Skeletal muscle cell (primary cell): ENCODE measurements at regions not wholly inside any gene's neighbourhood (a gene's known extent, or its start where the extent isn't known, plus 50 kb on each side); places are given as distances from the start of the nearest gene placed in this dataset.

ENCODE experiments used
- DNase-seq: peaks from one replicate; pipeline ENCODE4 v3.0.0-alpha.2; 2010; ENCODE audit warnings: low read depth
- H3K4me3 ChIP-seq: 2 replicates; pipeline ENCODE4 v1.5.1; 2011; ENCODE audit warnings: low read depth, mild to moderate bottlenecking, control low read depth, low read length, moderate library complexity

GRCh38 chr1:87191646-87192045 is 137.0 kb upstream of the LMO4 start:
- no peak for DNase-seq
- H3K4me3 ChIP-seq = no peak overlapping the region

- no peak overlapping the region for H3K4me3 ChIP-seq
- no peak for DNase-seq
Measured at GRCh38 chr1:87194271-87194774, 134.4 kb upstream of the LMO4 start.

- H3K4me3 ChIP-seq = no peak overlapping the region
- DNase-seq = no peak
Measured at GRCh38 chr1:87194856-87195255, 133.8 kb upstream of the LMO4 start.

DNA sequence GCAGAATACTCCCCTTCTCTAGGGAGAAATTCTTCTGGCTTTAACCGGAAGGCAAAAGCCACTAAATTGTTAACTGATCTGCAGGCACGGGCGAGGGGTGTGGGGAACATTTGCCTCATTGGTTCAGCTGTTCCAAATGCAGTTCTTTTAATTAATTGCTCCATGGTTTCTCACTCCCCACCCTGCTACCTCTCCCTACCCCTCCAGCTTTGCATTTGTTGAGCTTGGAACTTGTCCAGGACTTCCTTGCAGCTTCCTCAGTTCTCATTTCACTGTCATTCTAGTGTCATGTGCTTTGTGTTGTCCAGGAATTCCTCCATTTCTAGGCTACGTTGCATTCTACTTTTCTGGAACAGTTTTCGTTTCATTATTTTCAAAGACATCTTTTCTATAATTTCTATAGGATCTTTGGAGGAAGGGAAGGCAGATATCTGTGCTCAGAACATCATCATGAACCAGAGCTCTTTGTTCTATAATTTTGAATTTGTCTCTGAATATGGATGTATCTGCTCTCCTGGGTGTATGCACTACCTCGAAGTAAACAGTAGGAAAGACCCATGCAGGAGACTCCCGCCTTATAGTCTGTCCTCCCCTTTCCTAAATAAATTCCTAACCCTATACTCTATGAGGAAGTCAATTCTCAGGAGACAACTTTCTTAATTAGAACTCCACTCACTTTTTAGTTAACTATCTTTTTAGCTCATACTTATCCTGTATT is 132.4 kb upstream of the LMO4 start:
- no peak overlapping the region for H3K4me3 ChIP-seq
- DNase-seq = peak; percentile 13

DNA sequence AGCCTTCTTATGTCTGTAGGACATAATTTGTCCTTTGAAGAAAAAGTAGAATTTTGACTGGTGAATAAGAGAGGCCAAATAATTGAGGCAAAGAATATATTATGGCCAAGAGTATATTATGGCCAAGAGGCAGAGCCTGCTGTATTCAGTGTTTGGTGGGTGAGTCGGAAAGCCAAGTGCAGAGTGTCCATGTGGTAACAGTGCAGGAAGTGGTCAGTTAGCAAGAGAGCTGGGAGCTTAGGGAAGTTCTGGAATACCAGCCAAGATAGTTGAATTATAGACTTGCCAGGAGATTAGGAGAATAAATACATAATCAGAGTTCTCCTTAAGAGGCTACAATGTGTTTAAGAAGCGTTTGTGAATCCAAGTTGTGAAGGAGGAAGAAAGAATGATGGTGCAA is 131.5 kb upstream of the LMO4 start:
- no peak overlapping the region for H3K4me3 ChIP-seq
- DNase-seq = peak; percentile 20

GRCh38 chr1:87197641-87198040 is 131.0 kb upstream of the LMO4 start:
- H3K4me3 ChIP-seq = no peak overlapping the region
- DNase-seq = no peak

GRCh38 chr1:87200875-87201638 is 127.6 kb upstream of the LMO4 start:
- DNase-seq = no peak
- no peak overlapping the region for H3K4me3 ChIP-seq

- no peak overlapping the region for H3K4me3 ChIP-seq
- DNase-seq = no peak
Measured at GRCh38 chr1:87201768-87202167, 126.9 kb upstream of the LMO4 start.

- H3K4me3 ChIP-seq = no peak overlapping the region
- DNase-seq = no peak
Measured at GRCh38 chr1:87202451-87202850, 126.2 kb upstream of the LMO4 start.

GRCh38 chr1:87202922-87203655 is 125.6 kb upstream of the LMO4 start:
- no peak for DNase-seq
- no peak overlapping the region for H3K4me3 ChIP-seq

DNA sequence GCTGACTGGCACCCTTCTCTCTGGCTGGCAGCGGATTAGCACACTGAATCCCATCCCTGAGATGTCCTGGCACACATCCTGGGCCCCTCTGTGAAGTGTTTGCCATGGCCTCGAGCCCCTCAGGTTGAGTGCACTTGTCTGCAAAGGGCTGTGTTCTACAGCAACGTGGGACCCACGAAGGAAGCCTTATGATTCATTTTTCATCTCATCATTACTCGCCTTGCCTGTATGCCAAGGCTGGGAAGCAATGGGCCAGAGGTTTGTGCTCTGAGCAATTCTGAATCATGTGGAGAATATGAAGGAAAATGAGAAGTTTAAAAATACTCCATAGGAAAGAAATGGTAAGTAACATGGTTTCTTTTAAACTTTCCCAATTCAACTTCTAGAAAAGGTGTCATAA is 124.8 kb upstream of the LMO4 start:
- H3K4me3 ChIP-seq = no peak overlapping the region
- peak; percentile 26 for DNase-seq

- no peak for DNase-seq
- H3K4me3 ChIP-seq = no peak overlapping the region
Measured at GRCh38 chr1:87204441-87204840, 124.2 kb upstream of the LMO4 start.

DNA sequence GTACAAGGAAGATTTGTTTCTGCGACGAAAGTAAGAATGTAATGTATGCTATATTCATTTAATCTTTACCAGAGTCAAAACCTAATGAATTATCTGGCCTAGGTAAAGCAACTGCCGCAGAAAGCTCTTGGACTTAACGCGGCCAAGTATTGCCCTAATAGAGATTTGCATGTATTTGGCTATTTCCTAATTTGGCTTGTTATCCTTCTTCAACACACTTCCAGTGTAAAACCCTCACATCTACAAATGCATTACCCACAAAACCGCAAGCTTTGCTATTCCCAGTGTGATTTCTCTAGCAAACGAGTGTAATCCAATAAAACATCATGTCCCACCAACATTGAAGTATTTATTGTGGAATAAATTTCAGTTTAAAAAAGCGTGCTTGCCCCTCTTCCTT is 123.8 kb upstream of the LMO4 start:
- H3K4me3 ChIP-seq = no peak overlapping the region
- no peak for DNase-seq

GRCh38 chr1:87206044-87206831 is 122.4 kb upstream of the LMO4 start:
- H3K4me3 ChIP-seq = no peak overlapping the region
- DNase-seq = no peak

GRCh38 chr1:87208080-87208479 is 120.6 kb upstream of the LMO4 start:
- no peak overlapping the region for H3K4me3 ChIP-seq
- DNase-seq = no peak

DNA sequence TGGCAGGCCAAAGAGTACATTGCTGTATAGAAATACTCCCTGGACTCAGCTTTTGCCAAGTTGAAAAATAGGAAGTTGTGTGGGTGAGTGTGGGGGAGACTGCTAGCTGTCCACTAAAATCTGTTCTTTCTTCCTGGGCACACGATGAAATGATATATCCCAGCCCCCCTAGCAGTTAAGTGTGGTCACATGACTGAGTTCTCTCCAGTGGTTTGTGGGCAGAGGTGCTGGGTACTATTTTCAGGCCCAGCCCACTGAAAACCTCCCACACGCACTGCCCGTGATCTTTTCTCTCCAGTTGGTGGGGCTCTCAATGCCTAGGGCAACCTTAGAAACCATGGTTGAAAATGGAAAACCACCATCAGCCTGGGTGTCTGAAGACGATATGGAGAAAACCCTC is 119.7 kb upstream of the LMO4 start:
- H3K4me3 ChIP-seq = no peak overlapping the region
- DNase-seq = no peak

DNA sequence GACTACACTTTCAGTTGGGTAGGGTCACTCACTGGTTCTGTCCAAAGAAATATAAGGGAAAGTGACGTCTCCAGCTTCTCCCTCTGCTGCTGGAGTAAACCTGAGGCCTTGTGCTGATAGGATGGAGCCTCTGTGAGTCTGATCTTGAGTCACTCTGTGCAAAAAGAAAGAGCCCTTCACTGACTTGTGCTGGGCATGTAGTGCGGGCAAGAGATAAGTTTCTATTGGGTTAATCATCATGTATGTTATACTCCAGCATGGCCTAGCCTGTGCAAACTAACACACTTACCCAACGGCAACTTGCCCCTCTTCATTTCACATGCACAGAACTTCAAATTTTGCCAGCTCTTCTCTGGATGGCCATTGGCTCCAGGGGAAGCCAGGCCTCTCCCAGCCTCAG is 118.5 kb upstream of the LMO4 start:
- DNase-seq = no peak
- H3K4me3 ChIP-seq = no peak overlapping the region

DNA sequence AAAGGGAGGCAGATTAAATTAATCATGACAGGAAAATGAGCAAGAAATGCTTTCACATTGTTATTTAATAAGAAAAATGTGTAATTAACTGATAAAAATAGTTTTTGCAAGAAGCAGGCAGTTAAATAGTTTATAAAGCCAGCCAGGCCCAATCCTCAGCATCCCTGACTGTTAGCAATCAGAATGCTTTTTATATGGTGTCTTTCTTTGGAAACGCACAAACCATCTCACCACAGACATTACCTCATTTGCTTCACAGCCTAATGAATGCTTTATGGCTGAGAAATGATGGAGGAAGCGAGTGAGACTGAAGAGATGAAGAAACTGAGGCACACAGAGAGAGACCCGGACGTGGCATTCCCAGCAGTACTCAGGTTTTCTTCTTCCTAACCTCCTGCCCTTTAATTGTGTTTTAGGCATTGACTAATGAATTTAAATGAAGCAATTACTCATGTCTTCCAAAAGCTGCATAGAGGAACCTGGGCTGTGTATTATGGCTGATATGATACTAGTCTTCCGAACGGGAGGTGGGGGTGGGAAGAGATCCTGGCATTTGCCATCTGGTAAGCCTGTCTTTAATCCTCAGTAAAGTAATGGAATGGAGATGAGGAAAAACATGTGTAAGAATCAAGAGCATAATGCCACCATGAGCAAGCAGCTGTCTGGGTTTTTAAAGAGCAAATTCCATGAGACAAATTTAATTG is 116.1 kb upstream of the LMO4 start:
- no peak for DNase-seq
- no peak overlapping the region for H3K4me3 ChIP-seq

- no peak for DNase-seq
- H3K4me3 ChIP-seq = no peak overlapping the region
Measured at GRCh38 chr1:87213135-87213515, 115.6 kb upstream of the LMO4 start.
